ENCODE measurements at regions not wholly inside any gene's neighbourhood (a gene's known extent, or its start where the extent isn't known, plus 50 kb on each side); places are given as distances from the start of the nearest gene placed in this dataset.

- TF ChIP-seq, protein P1, sequence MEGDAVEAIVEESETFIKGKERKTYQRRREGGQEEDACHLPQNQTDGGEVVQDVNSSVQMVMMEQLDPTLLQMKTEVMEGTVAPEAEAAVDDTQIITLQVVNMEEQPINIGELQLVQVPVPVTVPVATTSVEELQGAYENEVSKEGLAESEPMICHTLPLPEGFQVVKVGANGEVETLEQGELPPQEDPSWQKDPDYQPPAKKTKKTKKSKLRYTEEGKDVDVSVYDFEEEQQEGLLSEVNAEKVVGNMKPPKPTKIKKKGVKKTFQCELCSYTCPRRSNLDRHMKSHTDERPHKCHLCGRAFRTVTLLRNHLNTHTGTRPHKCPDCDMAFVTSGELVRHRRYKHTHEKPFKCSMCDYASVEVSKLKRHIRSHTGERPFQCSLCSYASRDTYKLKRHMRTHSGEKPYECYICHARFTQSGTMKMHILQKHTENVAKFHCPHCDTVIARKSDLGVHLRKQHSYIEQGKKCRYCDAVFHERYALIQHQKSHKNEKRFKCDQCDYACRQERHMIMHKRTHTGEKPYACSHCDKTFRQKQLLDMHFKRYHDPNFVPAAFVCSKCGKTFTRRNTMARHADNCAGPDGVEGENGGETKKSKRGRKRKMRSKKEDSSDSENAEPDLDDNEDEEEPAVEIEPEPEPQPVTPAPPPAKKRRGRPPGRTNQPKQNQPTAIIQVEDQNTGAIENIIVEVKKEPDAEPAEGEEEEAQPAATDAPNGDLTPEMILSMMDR (IDR thresholded peaks at IDR 0.05 in 4 of 5, conservative IDR thresholded peaks at IDR 0.05 in 1 of 5) = no peak
- TF ChIP-seq POLR2A (IDR thresholded peaks at IDR 0.05) = no peak
Observed at GRCh38 chr17:53492532-53492931, 330.2 kb upstream of the KIF2B start.
